ENCODE measurements at regions not wholly inside any gene's neighbourhood (a gene's known extent, or its start where the extent isn't known, plus 50 kb on each side); places are given as distances from the start of the nearest gene placed in this dataset.

GRCh38 chr2:106257135-106257534 is 63.0 kb upstream of the UXS1 start:
- TF ChIP-seq CEBPB (IDR thresholded peaks at IDR 0.05; ENCODE audit: low read depth) = no peak
- TF ChIP-seq CTCF (IDR thresholded peaks at IDR 0.05 in 2 of 3, conservative IDR thresholded peaks at IDR 0.05 in 1 of 3; ENCODE audit: borderline replicate concordance in 1 of 3, insufficient read depth in 1 of 3, low read depth in 2 of 3, low read length in 2 of 3) = no peak
- TF ChIP-seq SP1 (IDR thresholded peaks at IDR 0.05; ENCODE audit: low read depth) = no peak
- no peak for TF ChIP-seq MAX (IDR thresholded peaks at IDR 0.05)
- TF ChIP-seq POLR2AphosphoS5 (IDR thresholded peaks at IDR 0.05; ENCODE audit: low read depth, low read length) = no peak
- no peak for TF ChIP-seq REST (IDR thresholded peaks at IDR 0.05; ENCODE audit: low read depth)
- TF ChIP-seq POLR2A (IDR thresholded peaks at IDR 0.05; ENCODE audit: borderline replicate concordance, extremely low read depth, insufficient read depth, insufficient read length) = no peak
- TF ChIP-seq EZH2 (IDR thresholded peaks at IDR 0.05) = no peak
- TF ChIP-seq ZBTB33 (IDR thresholded peaks at IDR 0.05; ENCODE audit: extremely low read depth, insufficient replicate concordance, low read length) = no peak
- no peak for TF ChIP-seq JUND (IDR thresholded peaks at IDR 0.05)
- TF ChIP-seq SIN3A (IDR thresholded peaks at IDR 0.05; ENCODE audit: low read depth) = no peak
- no peak for TF ChIP-seq SRF (IDR thresholded peaks at IDR 0.05; ENCODE audit: low read depth)
- TF ChIP-seq EZH2phosphoT487 (IDR thresholded peaks at IDR 0.05; ENCODE audit: borderline replicate concordance) = no peak
- TF ChIP-seq FOSL1 (IDR thresholded peaks at IDR 0.05; ENCODE audit: low read depth) = no peak
